ENCODE measurements at regions not wholly inside any gene's neighbourhood (a gene's known extent, or its start where the extent isn't known, plus 50 kb on each side); places are given as distances from the start of the nearest gene placed in this dataset.

DNA sequence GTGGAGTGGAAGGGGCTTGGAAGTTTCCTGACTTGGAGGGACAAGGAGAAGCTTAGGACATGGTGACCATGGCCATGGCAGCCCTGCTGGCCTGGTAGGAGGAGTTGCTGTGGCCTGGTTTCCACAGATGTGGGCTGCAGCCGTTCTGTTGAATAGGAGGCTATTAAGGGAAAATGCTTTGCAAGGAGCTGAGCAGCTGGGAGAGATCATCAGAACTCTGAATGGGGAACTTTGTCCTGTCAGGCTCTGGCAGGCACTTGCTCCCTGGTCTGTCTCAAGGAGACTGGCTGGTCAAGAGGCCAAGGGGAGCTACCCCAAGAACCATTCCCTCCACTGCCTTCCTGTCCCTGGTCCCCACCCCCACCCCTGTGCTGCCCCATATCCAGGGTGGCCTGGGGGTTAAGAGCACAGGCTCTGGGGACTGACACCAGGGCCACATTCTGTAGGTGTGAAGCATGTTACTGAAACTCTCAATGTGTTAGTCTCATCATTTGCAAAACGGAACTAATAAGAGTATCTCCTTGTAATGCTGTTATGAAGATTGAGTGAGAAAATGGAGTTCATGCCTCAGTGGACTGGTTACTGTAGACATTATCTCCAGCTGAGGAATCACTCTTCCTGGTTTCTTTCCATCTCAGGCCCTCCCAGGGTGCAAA lies 84.0 kb upstream of the ARAP3 start:
- Histone ChIP-seq H3K4me3 (replicated peaks in 1 of 4; ENCODE audit: control extremely low read depth in 1 of 4, insufficient read depth in 1 of 4, low read depth in 3 of 4, low read length in 4 of 4) (no peak overlapping the region), H3K4me1 (ENCODE audit: control insufficient read depth, extremely low read depth, insufficient read depth, low read length) (no peaks in the 10 kb centered on the region), H3K9ac (ENCODE audit: insufficient read depth, low read length) (no peak overlapping the region), H3K27ac (ENCODE audit: insufficient read depth, low read length) (no peak overlapping the region), H3K4me2 (ENCODE audit: extremely low read depth, insufficient read depth, low read length) (no peak overlapping the region), H3K79me2 (ENCODE audit: control insufficient read depth, insufficient read depth, low read length) (no peaks in the 10 kb centered on the region), H3K9me3 (ENCODE audit: control insufficient read depth, insufficient read depth, low read depth, low read length) (no peaks in the 10 kb centered on the region), H4K20me1 (ENCODE audit: control insufficient read depth, extremely low read depth, insufficient read depth, low read length) (no peaks in the 10 kb centered on the region), H3K36me3 (ENCODE audit: control insufficient read depth, insufficient read depth, low read length) (no peaks in the 10 kb centered on the region), H2AFZ (ENCODE audit: low read length) (no peak overlapping the region), H3K27me3 (ENCODE audit: control insufficient read depth, insufficient read depth, low read length) (peaks cover 19% of the 10 kb centered on the region)
- TF ChIP-seq, protein P1, sequence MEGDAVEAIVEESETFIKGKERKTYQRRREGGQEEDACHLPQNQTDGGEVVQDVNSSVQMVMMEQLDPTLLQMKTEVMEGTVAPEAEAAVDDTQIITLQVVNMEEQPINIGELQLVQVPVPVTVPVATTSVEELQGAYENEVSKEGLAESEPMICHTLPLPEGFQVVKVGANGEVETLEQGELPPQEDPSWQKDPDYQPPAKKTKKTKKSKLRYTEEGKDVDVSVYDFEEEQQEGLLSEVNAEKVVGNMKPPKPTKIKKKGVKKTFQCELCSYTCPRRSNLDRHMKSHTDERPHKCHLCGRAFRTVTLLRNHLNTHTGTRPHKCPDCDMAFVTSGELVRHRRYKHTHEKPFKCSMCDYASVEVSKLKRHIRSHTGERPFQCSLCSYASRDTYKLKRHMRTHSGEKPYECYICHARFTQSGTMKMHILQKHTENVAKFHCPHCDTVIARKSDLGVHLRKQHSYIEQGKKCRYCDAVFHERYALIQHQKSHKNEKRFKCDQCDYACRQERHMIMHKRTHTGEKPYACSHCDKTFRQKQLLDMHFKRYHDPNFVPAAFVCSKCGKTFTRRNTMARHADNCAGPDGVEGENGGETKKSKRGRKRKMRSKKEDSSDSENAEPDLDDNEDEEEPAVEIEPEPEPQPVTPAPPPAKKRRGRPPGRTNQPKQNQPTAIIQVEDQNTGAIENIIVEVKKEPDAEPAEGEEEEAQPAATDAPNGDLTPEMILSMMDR (conservative IDR thresholded peaks at IDR 0.05 in 1 of 2, IDR thresholded peaks at IDR 0.05 in 1 of 2; ENCODE audit: low read depth in 1 of 2, low read length in 2 of 2): no peak
- no peak for TF ChIP-seq EZH2 (IDR thresholded peaks at IDR 0.05; ENCODE audit: low read length, missing control alignments)
- DNase-seq (ENCODE audit: low read depth in 2 of 2): no peak

DNA sequence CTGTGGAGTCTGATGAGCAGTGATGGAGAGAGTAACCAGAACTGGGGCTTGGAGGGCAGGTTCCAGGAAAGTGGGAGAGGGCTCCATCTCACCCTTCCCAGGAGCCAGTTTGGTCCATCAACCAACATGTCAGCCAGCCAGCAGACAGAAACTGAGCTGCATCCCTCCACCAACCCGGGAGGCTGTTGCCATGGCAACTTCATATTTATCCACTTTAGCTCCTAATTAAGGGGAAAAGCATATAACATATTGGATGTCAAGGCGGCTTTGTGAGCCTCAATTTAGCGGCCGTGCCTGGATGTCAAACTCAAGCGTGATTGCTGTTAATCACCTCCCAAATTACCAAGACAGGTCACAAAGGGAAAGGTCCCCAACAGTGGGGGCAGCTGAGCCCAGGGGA lies 81.5 kb upstream of the ARAP3 start:
- Histone ChIP-seq H3K27me3 (ENCODE audit: control insufficient read depth, insufficient read depth, low read length) (peaks cover 22% of the 10 kb centered on the region), H3K36me3 (ENCODE audit: control insufficient read depth, insufficient read depth, low read length) (no peaks in the 10 kb centered on the region), H2AFZ (ENCODE audit: low read length) (no peak overlapping the region), H4K20me1 (ENCODE audit: control insufficient read depth, extremely low read depth, insufficient read depth, low read length) (no peaks in the 10 kb centered on the region), H3K27ac (ENCODE audit: insufficient read depth, low read length) (no peak overlapping the region), H3K4me2 (ENCODE audit: extremely low read depth, insufficient read depth, low read length) (no peak overlapping the region), H3K79me2 (ENCODE audit: control insufficient read depth, insufficient read depth, low read length) (no peaks in the 10 kb centered on the region), H3K4me1 (ENCODE audit: control insufficient read depth, extremely low read depth, insufficient read depth, low read length) (no peaks in the 10 kb centered on the region), H3K9ac (ENCODE audit: insufficient read depth, low read length) (no peak overlapping the region), H3K4me3 (replicated peaks in 1 of 4; ENCODE audit: control extremely low read depth in 1 of 4, insufficient read depth in 1 of 4, low read depth in 3 of 4, low read length in 4 of 4) (no peak overlapping the region), H3K9me3 (ENCODE audit: control insufficient read depth, insufficient read depth, low read depth, low read length) (no peaks in the 10 kb centered on the region)
- TF ChIP-seq EZH2 (IDR thresholded peaks at IDR 0.05; ENCODE audit: low read length, missing control alignments): no peak
- TF ChIP-seq, protein P1 (conservative IDR thresholded peaks at IDR 0.05 in 1 of 2, IDR thresholded peaks at IDR 0.05 in 1 of 2; ENCODE audit: low read depth in 1 of 2, low read length in 2 of 2): no peak
- DNase-seq (ENCODE audit: low read depth in 2 of 2): no peak

DNA sequence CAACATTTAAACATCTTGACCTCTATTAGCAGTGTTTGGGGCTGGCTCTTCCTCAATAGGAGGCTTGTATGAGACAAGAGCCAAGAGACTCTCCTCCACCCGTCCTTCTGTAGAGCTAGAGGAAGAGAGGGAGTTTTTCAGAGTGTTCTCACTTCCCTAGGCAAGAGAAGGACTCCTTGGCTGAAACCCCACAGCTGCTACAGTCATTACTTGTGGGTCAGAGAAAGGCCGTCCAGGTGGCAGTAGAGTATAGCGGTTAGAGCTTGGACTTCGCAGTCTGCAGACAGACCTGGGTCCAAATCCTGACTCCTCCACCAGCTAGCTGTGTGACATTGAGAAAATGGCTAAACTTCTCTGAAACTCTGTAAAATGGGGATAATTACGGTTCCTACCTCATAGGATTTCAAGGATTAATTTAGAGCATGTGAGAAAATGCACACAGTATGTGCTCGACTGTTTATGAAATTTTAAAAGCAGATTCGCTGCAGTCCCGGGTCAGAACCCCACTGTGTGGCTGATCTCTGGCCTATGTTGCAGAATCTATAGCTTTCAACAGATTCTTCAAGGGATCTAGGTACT lies 80.8 kb upstream of the ARAP3 start:
- no peaks in the 10 kb centered on the region for H3K79me2 ChIP-seq (ENCODE audit: control insufficient read depth, insufficient read depth, low read length)
- no peak for DNase-seq (ENCODE audit: low read depth in 2 of 2)
- H3K27ac ChIP-seq (ENCODE audit: insufficient read depth, low read length): no peak overlapping the region
- peaks cover 27% of the 10 kb centered on the region for H3K27me3 ChIP-seq (ENCODE audit: control insufficient read depth, insufficient read depth, low read length)
- no peak overlapping the region for H2AFZ ChIP-seq (ENCODE audit: low read length)
- H3K4me1 ChIP-seq (ENCODE audit: control insufficient read depth, extremely low read depth, insufficient read depth, low read length): no peaks in the 10 kb centered on the region
- no peak overlapping the region for H3K9ac ChIP-seq (ENCODE audit: insufficient read depth, low read length)
- no peak overlapping the region for H3K4me2 ChIP-seq (ENCODE audit: extremely low read depth, insufficient read depth, low read length)
- TF ChIP-seq EZH2 (IDR thresholded peaks at IDR 0.05; ENCODE audit: low read length, missing control alignments): peak; percentile 32
- TF ChIP-seq, protein P1 (conservative IDR thresholded peaks at IDR 0.05 in 1 of 2, IDR thresholded peaks at IDR 0.05 in 1 of 2; ENCODE audit: low read depth in 1 of 2, low read length in 2 of 2): no peak
- no peak overlapping the region for H3K4me3 ChIP-seq (replicated peaks in 1 of 4; ENCODE audit: control extremely low read depth in 1 of 4, insufficient read depth in 1 of 4, low read depth in 3 of 4, low read length in 4 of 4)
- no peaks in the 10 kb centered on the region for H3K36me3 ChIP-seq (ENCODE audit: control insufficient read depth, insufficient read depth, low read length)
- H4K20me1 ChIP-seq (ENCODE audit: control insufficient read depth, extremely low read depth, insufficient read depth, low read length): no peaks in the 10 kb centered on the region
- no peaks in the 10 kb centered on the region for H3K9me3 ChIP-seq (ENCODE audit: control insufficient read depth, insufficient read depth, low read depth, low read length)

Measured in fibroblast of lung (primary cell).